ENCODE measurements at regions not wholly inside any gene's neighbourhood (a gene's known extent, or its start where the extent isn't known, plus 50 kb on each side); places are given as distances from the start of the nearest gene placed in this dataset.

DNA sequence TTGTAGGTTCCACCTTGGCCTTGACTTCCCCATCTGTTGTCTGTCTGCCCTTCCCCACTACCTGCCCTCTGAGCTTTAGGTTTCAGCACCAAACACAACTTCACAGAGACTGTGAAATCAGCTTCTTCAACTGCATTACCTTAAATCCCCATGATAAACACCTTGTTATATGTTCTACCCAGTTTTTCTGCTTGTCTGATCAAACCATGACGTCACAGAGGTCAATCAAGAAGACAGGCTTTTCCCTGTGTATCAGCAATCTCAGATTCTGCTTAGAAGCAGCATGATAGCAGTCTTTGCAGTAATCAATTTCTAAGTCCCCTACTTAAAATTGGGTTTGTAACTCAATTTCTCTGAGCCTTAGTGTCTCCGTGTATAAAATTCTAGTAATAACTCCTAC is 175.0 kb downstream of the PLK2 start:
- H3K4me1 Mint-ChIP-seq (ENCODE audit: low read depth) = no peaks in the 10 kb centered on the region
- POLR2A ChIA-PET = no interaction called here
- CTCF ChIA-PET = no interaction called here
- TF ChIP-seq, protein P1, sequence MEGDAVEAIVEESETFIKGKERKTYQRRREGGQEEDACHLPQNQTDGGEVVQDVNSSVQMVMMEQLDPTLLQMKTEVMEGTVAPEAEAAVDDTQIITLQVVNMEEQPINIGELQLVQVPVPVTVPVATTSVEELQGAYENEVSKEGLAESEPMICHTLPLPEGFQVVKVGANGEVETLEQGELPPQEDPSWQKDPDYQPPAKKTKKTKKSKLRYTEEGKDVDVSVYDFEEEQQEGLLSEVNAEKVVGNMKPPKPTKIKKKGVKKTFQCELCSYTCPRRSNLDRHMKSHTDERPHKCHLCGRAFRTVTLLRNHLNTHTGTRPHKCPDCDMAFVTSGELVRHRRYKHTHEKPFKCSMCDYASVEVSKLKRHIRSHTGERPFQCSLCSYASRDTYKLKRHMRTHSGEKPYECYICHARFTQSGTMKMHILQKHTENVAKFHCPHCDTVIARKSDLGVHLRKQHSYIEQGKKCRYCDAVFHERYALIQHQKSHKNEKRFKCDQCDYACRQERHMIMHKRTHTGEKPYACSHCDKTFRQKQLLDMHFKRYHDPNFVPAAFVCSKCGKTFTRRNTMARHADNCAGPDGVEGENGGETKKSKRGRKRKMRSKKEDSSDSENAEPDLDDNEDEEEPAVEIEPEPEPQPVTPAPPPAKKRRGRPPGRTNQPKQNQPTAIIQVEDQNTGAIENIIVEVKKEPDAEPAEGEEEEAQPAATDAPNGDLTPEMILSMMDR (IDR thresholded peaks at IDR 0.05) = no peak
- DNase-seq (no peak), ATAC-seq (no peak)
- intact Hi-C loops (cut with micrococcal nuclease) = no loop called here
- H3K4me3 Mint-ChIP-seq = no peak overlapping the region
- no peaks in the 10 kb centered on the region for H3K36me3 Mint-ChIP-seq (ENCODE audit: low read depth)
- peaks cover 2% of the 10 kb centered on the region for H3K9me3 Mint-ChIP-seq
- peaks cover 2% of the 10 kb centered on the region for H3K27me3 Mint-ChIP-seq
- no peak overlapping the region for H3K27ac Mint-ChIP-seq

DNA sequence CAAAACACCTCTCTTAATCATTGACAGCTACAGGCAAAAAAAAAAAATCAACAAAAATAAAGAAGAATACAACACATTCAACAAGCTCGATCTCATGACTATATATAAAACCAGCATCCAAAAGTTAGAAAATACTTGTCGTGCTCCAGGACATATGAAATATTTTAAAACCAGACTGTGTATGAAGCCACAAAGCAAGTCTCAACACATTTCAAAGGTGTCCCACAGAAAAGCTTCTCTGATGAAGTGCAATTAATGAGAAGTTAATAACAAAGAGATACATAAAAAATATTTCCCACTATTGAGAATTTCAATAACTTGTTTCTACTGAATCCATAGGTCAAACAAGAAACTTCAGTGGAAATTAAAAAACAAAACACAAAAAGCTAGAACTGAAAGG is 178.7 kb downstream of the PLK2 start:
- ChIA-PET CTCF (no interaction called here), POLR2A (no interaction called here)
- H3K4me3 Mint-ChIP-seq = no peak overlapping the region
- H3K36me3 Mint-ChIP-seq (ENCODE audit: low read depth) = no peaks in the 10 kb centered on the region
- intact Hi-C loops (cut with micrococcal nuclease) = no loop called here
- H3K27ac Mint-ChIP-seq = no peak overlapping the region
- H3K9me3 Mint-ChIP-seq = no peaks in the 10 kb centered on the region
- no peaks in the 10 kb centered on the region for H3K4me1 Mint-ChIP-seq (ENCODE audit: low read depth)
- H3K27me3 Mint-ChIP-seq = peaks cover 3% of the 10 kb centered on the region
- TF ChIP-seq, protein P1 (IDR thresholded peaks at IDR 0.05) = no peak
- no peak for ATAC-seq
- no peak for DNase-seq

DNA sequence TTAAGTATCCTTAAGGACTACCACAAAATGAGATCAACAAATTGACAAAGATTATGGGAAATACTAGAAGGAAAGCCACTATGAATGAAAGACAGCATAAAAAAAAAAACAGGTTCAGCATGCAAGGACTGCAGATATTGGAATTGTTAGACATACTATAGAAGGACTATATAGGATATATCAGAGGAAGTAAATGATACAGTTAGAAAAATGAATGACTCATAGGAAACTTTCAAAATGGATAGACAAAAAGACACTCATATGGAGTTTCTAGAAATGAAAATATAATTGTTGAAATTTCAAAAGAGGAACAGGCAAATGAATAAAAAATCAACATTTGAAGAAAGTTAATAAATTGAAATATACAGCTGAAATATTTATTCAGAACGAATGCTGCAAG is 180.6 kb downstream of the PLK2 start:
- CTCF ChIA-PET = no interaction called here
- ATAC-seq = no peak

DNA sequence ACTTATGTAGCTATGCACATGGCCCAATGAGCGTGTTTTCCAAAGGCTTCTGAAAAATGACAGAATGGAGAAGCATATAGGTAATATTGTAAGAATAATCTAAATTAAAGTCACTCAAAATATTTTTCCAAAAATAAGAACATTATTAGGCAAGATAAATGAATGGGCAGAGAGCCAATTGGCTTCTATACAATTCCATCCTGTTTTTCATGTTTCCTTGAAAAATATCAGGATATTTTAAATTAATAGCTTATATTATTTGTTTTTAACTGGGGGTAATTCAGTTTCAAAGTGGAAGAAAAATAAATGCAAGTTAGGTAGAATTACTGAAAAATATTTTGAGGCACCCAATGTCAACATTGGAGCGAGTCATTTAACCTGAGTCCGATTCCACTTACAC is 183.5 kb downstream of the PLK2 start:
- intact Hi-C loops (cut with micrococcal nuclease) = no loop called here
- no peak overlapping the region for H3K4me3 Mint-ChIP-seq
- TF ChIP-seq, protein P1 (IDR thresholded peaks at IDR 0.05) = no peak
- no peak overlapping the region for H3K27ac Mint-ChIP-seq
- ATAC-seq (no peak), DNase-seq (no peak)
- H3K36me3 Mint-ChIP-seq (ENCODE audit: low read depth) = no peaks in the 10 kb centered on the region
- POLR2A ChIA-PET = no interaction called here
- peaks cover 6% of the 10 kb centered on the region for H3K27me3 Mint-ChIP-seq
- H3K4me1 Mint-ChIP-seq (ENCODE audit: low read depth) = no peaks in the 10 kb centered on the region
- CTCF ChIA-PET = no interaction called here
- H3K9me3 Mint-ChIP-seq = no peaks in the 10 kb centered on the region

More for the DNA sequence above, 180.6 kb downstream of the PLK2 start:
- POLR2A ChIA-PET = no interaction called here
- no peaks in the 10 kb centered on the region for H3K4me1 Mint-ChIP-seq (ENCODE audit: low read depth)
- H3K36me3 Mint-ChIP-seq (ENCODE audit: low read depth) = no peaks in the 10 kb centered on the region
- H3K4me3 Mint-ChIP-seq = no peak overlapping the region
- intact Hi-C loops (cut with micrococcal nuclease) = no loop called here
- no peak for DNase-seq
- TF ChIP-seq, protein P1 (IDR thresholded peaks at IDR 0.05) = no peak
- H3K9me3 Mint-ChIP-seq = no peaks in the 10 kb centered on the region
- H3K27me3 Mint-ChIP-seq = peaks cover 3% of the 10 kb centered on the region
- no peak overlapping the region for H3K27ac Mint-ChIP-seq

DNA sequence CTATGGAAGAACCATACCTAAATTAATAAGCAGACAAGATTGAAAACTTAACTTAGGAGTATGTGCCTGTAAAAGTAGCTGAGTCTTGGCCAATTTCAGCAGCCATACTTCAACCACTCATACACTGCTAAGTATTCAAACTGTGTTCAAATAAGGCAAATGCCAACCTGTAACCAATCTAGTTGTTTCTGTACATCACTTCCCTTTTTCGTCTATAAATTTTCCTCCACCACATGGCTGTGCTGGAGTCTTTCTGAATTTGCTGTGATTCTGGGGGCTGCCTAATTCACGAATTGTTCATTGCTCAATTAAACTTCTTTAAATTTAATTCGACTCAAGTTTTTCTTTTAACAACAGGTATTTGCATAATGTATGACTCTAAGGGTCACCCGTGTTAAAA is 184.4 kb downstream of the PLK2 start:
- Mint-ChIP-seq H3K4me1 (ENCODE audit: low read depth) (no peaks in the 10 kb centered on the region), H3K36me3 (ENCODE audit: low read depth) (no peaks in the 10 kb centered on the region), H3K27me3 (peaks cover 8% of the 10 kb centered on the region), H3K9me3 (no peaks in the 10 kb centered on the region), H3K27ac (no peak overlapping the region), H3K4me3 (no peak overlapping the region)
- intact Hi-C loops (cut with micrococcal nuclease) = no loop called here
- TF ChIP-seq, protein P1 (IDR thresholded peaks at IDR 0.05) = no peak
- ChIA-PET POLR2A (no interaction called here), CTCF (no interaction called here)
- DNase-seq = no peak
- no peak for ATAC-seq
